Osteoblast (primary cell): ENCODE measurements at regions not wholly inside any gene's neighbourhood (a gene's known extent, or its start where the extent isn't known, plus 50 kb on each side); places are given as distances from the start of the nearest gene placed in this dataset.

Experiments used
- DNase-seq: peaks from one replicate; pipeline ENCODE4 v3.0.0; 2011; ENCODE audit warnings: low spot score, mixed read lengths; ENCODE audit not compliant: insufficient read length; ENCODE audit errors: missing footprints
- H2AFZ ChIP-seq: 2 replicates; pipeline ENCODE4 v1.6.0; 2011; ENCODE audit warnings: mild to moderate bottlenecking, low read length
- H3K27ac ChIP-seq: 2 replicates; pipeline ENCODE4 v1.5.1; 2011; ENCODE audit warnings: mild to moderate bottlenecking, low read depth, low read length, moderate library complexity
- H3K27me3 ChIP-seq: 2 replicates; pipeline ENCODE4 v1.6.0; 2012; ENCODE audit warnings: mild to moderate bottlenecking, control low read depth, inconsistent platforms, low read length, moderate library complexity; ENCODE audit not compliant: insufficient read depth
- H3K36me3 ChIP-seq: 2 replicates; pipeline ENCODE4 v1.5.1; 2011; ENCODE audit warnings: mild to moderate bottlenecking, low read length, control low read depth, moderate library complexity; ENCODE audit not compliant: insufficient read depth
- H3K4me1 ChIP-seq: 2 replicates; pipeline ENCODE4 v1.5.1; 2011; ENCODE audit warnings: mild to moderate bottlenecking, low read length, control low read depth, moderate library complexity; ENCODE audit not compliant: insufficient read depth
- H3K4me2 ChIP-seq: 2 replicates; pipeline ENCODE4 v1.6.0; 2011; ENCODE audit warnings: mild to moderate bottlenecking, low read length; ENCODE audit not compliant: insufficient read depth
- H3K4me3 ChIP-seq: fragments of 200-600 bp; sonication (generic); 3 replicates; pipeline ENCODE4 v1.5.1; 2012; ENCODE audit warnings: mild to moderate bottlenecking, low read length, inconsistent platforms; ENCODE audit not compliant: insufficient read depth
- H3K79me2 ChIP-seq: 2 replicates; pipeline ENCODE4 v1.6.0; 2012; ENCODE audit warnings: mild to moderate bottlenecking, low read length, control low read depth, inconsistent platforms; ENCODE audit not compliant: insufficient read depth
- H3K9me3 ChIP-seq: 2 replicates; pipeline ENCODE4 v1.5.1; 2011; ENCODE audit warnings: low read depth, low read length, control low read depth
- H4K20me1 ChIP-seq: 2 replicates; pipeline ENCODE4 v1.6.0; 2012; ENCODE audit warnings: mild to moderate bottlenecking, low read length, control low read depth; ENCODE audit not compliant: insufficient read depth
- TF ChIP-seq, protein P1 (sequence below): IDR thresholded peaks from 2 replicates; pipeline ENCODE4 v1.5.1; 2011; ENCODE audit warnings: mild to moderate bottlenecking, low read depth, low read length, moderate library complexity; ENCODE audit errors: extremely low read depth

DNA sequence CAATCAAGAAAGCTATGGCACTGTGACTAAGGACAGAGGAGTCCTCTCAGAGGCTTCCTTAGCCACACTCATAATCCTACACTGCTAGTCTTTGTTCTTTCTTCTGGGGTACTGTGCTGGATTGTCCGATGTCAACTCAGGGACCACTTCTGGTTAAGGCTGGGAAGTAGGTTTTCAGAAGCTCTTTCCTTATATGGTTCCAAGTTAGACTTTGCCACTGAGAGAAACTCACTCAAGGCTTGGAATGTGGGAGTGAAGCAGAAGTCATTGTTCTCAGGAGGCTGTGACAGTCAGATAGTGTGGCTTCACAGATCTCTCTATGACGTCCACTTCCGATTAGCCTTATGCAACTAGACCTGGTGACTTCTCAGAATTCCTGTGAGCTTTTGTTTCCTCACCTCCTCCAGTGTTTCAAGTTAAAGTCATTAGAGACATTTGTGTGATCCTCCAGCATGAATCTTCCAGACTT, 317.3 kb upstream of the F9 start:
- no peak overlapping the region for H3K4me3 ChIP-seq
- no peak overlapping the region for H3K27ac ChIP-seq
- no peaks in the 10 kb centered on the region for H3K4me1 ChIP-seq
- no peak for DNase-seq
- H3K79me2 ChIP-seq = no peaks in the 10 kb centered on the region
- H3K27me3 ChIP-seq = no peaks in the 10 kb centered on the region
- H2AFZ ChIP-seq = no peak overlapping the region
- TF ChIP-seq, protein P1, sequence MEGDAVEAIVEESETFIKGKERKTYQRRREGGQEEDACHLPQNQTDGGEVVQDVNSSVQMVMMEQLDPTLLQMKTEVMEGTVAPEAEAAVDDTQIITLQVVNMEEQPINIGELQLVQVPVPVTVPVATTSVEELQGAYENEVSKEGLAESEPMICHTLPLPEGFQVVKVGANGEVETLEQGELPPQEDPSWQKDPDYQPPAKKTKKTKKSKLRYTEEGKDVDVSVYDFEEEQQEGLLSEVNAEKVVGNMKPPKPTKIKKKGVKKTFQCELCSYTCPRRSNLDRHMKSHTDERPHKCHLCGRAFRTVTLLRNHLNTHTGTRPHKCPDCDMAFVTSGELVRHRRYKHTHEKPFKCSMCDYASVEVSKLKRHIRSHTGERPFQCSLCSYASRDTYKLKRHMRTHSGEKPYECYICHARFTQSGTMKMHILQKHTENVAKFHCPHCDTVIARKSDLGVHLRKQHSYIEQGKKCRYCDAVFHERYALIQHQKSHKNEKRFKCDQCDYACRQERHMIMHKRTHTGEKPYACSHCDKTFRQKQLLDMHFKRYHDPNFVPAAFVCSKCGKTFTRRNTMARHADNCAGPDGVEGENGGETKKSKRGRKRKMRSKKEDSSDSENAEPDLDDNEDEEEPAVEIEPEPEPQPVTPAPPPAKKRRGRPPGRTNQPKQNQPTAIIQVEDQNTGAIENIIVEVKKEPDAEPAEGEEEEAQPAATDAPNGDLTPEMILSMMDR = no peak
- H4K20me1 ChIP-seq = no peaks in the 10 kb centered on the region
- no peak overlapping the region for H3K4me2 ChIP-seq
- no peaks in the 10 kb centered on the region for H3K36me3 ChIP-seq
- no peaks in the 10 kb centered on the region for H3K9me3 ChIP-seq

DNA sequence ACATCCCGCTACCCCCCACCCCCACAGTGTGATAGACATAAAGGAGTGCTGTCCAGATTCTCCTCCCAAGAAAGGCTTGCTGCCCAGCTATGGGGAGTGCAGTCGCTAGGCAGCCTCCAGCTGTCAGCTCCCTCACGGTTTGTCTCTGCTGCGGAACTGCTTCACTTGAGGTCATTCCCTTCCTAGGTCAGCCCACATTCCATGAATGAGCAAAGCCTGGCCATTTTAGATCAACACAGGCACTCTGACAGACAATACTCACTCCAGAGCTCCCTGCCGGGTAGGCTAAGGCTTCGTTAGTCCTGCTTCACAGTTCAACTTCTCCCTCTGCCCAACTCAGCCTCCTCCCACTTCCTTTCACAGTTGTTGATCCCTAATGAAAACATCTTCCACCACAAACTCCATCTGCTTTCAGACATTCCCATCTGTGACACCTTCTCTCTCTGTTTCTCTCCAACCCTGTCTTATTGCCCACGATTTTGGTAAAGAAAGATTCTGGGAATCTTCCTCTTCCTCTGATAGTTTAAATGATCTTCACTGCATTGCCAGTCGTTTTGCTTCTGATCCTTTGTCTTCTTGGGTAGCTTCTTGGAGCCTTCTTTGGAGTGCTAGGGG, 318.9 kb upstream of the F9 start:
- Histone ChIP-seq H3K9me3 (no peaks in the 10 kb centered on the region), H4K20me1 (no peaks in the 10 kb centered on the region), H3K4me1 (no peaks in the 10 kb centered on the region), H3K4me3 (no peak overlapping the region), H3K4me2 (no peak overlapping the region), H3K36me3 (no peaks in the 10 kb centered on the region), H3K27ac (no peak overlapping the region), H3K27me3 (no peaks in the 10 kb centered on the region), H2AFZ (no peak overlapping the region), H3K79me2 (no peaks in the 10 kb centered on the region)
- TF ChIP-seq, protein P1 = no peak
- no peak for DNase-seq

DNA sequence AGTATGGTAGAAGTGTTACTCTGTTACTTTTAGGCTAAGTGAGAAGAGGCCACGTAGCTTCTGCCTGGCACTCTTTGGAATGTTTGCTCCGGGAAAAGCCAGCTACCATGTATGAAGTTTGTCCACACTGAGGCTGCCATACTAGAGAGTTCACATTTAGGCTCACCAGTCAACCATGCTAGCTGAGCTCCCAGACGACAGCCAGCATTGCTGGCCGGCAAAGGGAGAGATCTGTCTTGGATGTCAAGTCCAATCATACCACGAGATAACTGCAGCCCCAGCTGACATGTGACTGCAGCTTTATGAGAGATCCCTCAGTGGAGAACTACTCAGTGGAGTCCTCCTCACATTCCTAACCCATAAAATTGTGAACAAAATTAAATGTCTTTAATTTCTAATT, 321.2 kb upstream of the F9 start:
- DNase-seq = no peak
- H3K36me3 ChIP-seq = no peaks in the 10 kb centered on the region
- H3K27ac ChIP-seq = no peak overlapping the region
- H3K27me3 ChIP-seq = no peaks in the 10 kb centered on the region
- no peaks in the 10 kb centered on the region for H3K9me3 ChIP-seq
- no peaks in the 10 kb centered on the region for H4K20me1 ChIP-seq
- TF ChIP-seq, protein P1 = no peak
- H3K4me2 ChIP-seq = no peak overlapping the region
- H3K4me3 ChIP-seq = no peak overlapping the region
- H3K4me1 ChIP-seq = no peaks in the 10 kb centered on the region
- H2AFZ ChIP-seq = no peak overlapping the region
- H3K79me2 ChIP-seq = no peaks in the 10 kb centered on the region

DNA sequence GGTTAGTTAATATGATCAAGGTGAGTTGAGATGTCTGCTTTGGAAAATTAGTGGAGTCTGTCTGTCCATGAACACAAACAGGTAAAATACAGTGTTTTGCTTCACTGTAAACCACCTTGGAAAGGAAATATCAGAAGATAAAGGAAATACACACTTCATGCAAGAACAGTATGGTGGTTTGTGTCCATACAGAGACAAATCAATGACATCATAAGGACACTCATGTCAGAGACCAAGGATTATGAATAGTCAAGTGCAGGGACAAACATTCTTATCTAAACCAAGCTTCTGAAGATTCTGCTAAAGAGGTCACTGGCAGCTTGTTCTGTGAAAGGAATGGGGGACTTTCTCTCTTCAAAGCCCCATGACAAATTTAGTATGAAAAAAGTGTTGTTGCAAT, 322.9 kb upstream of the F9 start:
- TF ChIP-seq, protein P1 = no peak
- H3K4me3 ChIP-seq = no peak overlapping the region
- DNase-seq = no peak
- H3K79me2 ChIP-seq = no peaks in the 10 kb centered on the region
- H3K36me3 ChIP-seq = no peaks in the 10 kb centered on the region
- no peaks in the 10 kb centered on the region for H3K27me3 ChIP-seq
- H4K20me1 ChIP-seq = no peaks in the 10 kb centered on the region
- H3K4me2 ChIP-seq = no peak overlapping the region
- no peak overlapping the region for H3K27ac ChIP-seq
- H2AFZ ChIP-seq = no peak overlapping the region
- H3K4me1 ChIP-seq = no peaks in the 10 kb centered on the region
- no peaks in the 10 kb centered on the region for H3K9me3 ChIP-seq
